ENCODE measurements at regions not wholly inside any gene's neighbourhood (a gene's known extent, or its start where the extent isn't known, plus 50 kb on each side); places are given as distances from the start of the nearest gene placed in this dataset.

DNA sequence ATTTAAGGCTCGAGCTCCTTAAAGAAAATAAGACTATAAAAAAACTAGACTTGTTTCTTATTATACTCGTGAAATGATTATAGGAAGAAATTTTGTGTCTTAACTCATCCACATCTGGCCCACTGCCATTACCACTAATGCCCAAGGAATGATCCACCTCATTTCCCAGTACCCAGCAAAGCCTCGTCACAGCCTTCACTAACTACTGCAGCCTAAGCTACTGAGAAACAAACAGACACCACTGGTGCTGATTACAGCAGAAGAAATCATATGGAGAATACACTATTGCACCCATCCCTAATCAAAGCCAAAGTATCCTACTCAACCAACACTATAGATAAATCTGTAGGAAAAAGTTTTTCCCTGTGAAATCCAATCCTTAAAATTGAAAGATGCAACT is 205.3 kb upstream of the NAV3 start:
- no peak for ATAC-seq (ENCODE audit: insufficient number of reproducible peaks, low FRiP score, low read depth)
- TF ChIP-seq, protein P1, sequence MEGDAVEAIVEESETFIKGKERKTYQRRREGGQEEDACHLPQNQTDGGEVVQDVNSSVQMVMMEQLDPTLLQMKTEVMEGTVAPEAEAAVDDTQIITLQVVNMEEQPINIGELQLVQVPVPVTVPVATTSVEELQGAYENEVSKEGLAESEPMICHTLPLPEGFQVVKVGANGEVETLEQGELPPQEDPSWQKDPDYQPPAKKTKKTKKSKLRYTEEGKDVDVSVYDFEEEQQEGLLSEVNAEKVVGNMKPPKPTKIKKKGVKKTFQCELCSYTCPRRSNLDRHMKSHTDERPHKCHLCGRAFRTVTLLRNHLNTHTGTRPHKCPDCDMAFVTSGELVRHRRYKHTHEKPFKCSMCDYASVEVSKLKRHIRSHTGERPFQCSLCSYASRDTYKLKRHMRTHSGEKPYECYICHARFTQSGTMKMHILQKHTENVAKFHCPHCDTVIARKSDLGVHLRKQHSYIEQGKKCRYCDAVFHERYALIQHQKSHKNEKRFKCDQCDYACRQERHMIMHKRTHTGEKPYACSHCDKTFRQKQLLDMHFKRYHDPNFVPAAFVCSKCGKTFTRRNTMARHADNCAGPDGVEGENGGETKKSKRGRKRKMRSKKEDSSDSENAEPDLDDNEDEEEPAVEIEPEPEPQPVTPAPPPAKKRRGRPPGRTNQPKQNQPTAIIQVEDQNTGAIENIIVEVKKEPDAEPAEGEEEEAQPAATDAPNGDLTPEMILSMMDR (IDR thresholded peaks at IDR 0.05), result no peak

DNA sequence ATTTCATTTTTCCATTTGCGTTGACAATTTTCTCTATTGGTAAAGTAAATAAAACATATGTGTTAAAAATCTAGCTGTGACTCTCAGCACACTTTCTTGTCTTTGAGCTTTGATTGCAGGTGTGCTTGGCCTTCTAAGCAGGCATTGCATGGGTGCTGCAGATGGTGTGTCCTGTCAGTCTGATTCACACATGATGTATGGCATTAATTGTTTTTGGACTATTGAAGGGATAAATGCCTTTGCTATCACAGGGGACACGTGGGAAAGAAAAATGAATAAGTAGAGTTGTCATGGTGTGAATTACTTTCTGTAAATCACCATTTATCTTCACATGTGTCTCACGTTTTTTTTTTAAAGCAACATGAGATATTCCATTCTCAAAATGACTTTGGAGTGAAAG is 211.3 kb upstream of the NAV3 start:
- ATAC-seq (ENCODE audit: insufficient number of reproducible peaks, low FRiP score, low read depth) (no peak), DNase-seq (ENCODE audit: low spot score) (no peak)
- Histone ChIP-seq H3K4me1 (ENCODE audit: control insufficient read depth in 1 of 2, low read depth in 2 of 2) (no peaks in the 10 kb centered on the region), H3K27ac (no peak overlapping the region), H3K27me3 (replicated peaks; ENCODE audit: insufficient read depth) (no peaks in the 10 kb centered on the region), H3K4me3 (no peak overlapping the region), H3K9me3 (no peaks in the 10 kb centered on the region), H3K36me3 (no peaks in the 10 kb centered on the region)
- TF ChIP-seq, protein P1 (IDR thresholded peaks at IDR 0.05), result no peak

More for the DNA sequence above, 205.3 kb upstream of the NAV3 start:
- no peak for DNase-seq (ENCODE audit: low spot score)
- H3K27ac ChIP-seq, result no peak overlapping the region
- H3K4me1 ChIP-seq (ENCODE audit: control insufficient read depth in 1 of 2, low read depth in 2 of 2), result no peaks in the 10 kb centered on the region
- no peak overlapping the region for H3K4me3 ChIP-seq
- no peaks in the 10 kb centered on the region for H3K9me3 ChIP-seq
- no peaks in the 10 kb centered on the region for H3K36me3 ChIP-seq
- H3K27me3 ChIP-seq (replicated peaks; ENCODE audit: insufficient read depth), result no peaks in the 10 kb centered on the region

DNA sequence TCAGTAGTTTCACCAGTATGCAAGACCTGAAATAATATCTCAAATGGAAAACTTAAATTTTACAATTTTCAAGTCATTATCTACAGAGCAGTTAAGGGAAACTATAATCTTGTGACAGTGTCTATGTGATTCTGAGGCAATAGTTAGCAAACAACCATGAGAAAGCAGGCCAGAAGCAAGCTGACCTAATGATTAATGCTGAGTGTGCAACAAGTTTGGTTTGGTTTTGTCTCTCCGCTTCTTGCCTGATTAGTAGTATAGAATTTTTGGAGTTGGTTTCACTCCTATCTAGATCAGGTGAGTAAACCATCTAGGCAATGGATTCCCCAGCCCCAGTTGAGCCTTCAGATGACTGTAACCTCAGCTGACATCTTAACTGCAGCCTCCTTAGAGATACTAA is 212.9 kb upstream of the NAV3 start:
- no peak for ATAC-seq (ENCODE audit: insufficient number of reproducible peaks, low FRiP score, low read depth)
- no peak for DNase-seq (ENCODE audit: low spot score)
- TF ChIP-seq, protein P1 (IDR thresholded peaks at IDR 0.05), result no peak

DNA sequence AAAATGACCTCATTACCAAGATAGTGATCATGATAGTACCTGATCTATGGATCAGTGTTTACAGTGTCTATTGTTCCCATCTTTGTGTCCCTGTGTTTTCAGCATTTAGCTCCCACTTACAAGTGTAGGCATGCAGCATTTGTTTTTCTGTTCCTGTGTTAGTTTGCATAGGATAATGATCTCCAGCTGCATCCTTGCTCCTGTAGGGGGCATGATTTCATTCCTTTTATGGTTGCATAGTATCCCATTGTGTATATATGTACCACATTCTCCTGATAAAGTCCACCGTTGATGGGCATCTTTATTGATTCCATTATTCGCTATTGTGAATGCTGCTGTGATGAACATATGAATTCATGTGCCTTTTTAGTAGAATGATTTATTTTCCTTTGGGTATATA is 215.4 kb upstream of the NAV3 start:
- Histone ChIP-seq H3K9me3 (no peaks in the 10 kb centered on the region), H3K27me3 (replicated peaks; ENCODE audit: insufficient read depth) (no peaks in the 10 kb centered on the region), H3K36me3 (no peaks in the 10 kb centered on the region), H3K27ac (no peak overlapping the region), H3K4me3 (no peak overlapping the region), H3K4me1 (ENCODE audit: control insufficient read depth in 1 of 2, low read depth in 2 of 2) (no peaks in the 10 kb centered on the region)
- no peak for ATAC-seq (ENCODE audit: insufficient number of reproducible peaks, low FRiP score, low read depth)
- TF ChIP-seq, protein P1 (IDR thresholded peaks at IDR 0.05), result no peak
- DNase-seq (ENCODE audit: low spot score), result no peak

More for the DNA sequence above, 212.9 kb upstream of the NAV3 start:
- H3K27me3 ChIP-seq (replicated peaks; ENCODE audit: insufficient read depth), result no peaks in the 10 kb centered on the region
- H3K27ac ChIP-seq, result no peak overlapping the region
- H3K4me1 ChIP-seq (ENCODE audit: control insufficient read depth in 1 of 2, low read depth in 2 of 2), result no peaks in the 10 kb centered on the region
- H3K4me3 ChIP-seq, result no peak overlapping the region
- no peaks in the 10 kb centered on the region for H3K36me3 ChIP-seq
- no peaks in the 10 kb centered on the region for H3K9me3 ChIP-seq

DNA sequence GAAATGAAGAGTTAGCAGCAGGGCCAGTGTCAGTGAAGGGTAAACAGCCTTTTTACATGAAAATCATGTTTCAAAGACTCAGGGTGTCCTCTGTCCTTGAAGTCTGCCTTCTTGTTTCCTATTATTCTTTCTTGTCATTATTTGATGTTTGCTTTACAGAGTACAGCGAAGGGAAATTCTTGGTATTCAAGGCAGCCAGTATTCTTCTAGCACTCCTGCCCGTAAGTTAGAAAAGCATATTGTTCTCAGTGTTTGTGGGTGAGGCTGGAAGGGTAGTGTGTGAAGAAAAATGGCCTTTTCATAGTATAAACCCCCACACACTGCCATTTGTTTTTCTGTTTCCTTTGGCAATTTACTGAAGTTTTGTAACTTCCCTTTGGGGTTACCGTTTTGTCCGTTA is 217.3 kb upstream of the NAV3 start:
- Histone ChIP-seq H3K27me3 (replicated peaks; ENCODE audit: insufficient read depth) (no peaks in the 10 kb centered on the region), H3K27ac (no peak overlapping the region), H3K4me1 (ENCODE audit: control insufficient read depth in 1 of 2, low read depth in 2 of 2) (no peaks in the 10 kb centered on the region), H3K36me3 (no peaks in the 10 kb centered on the region), H3K9me3 (no peaks in the 10 kb centered on the region), H3K4me3 (no peak overlapping the region)
- ATAC-seq (ENCODE audit: insufficient number of reproducible peaks, low FRiP score, low read depth), result no peak
- TF ChIP-seq, protein P1 (IDR thresholded peaks at IDR 0.05), result no peak
- DNase-seq (ENCODE audit: low spot score), result no peak
